Loucy (cell line): ENCODE measurements at regions not wholly inside any gene's neighbourhood (a gene's known extent, or its start where the extent isn't known, plus 50 kb on each side); places are given as distances from the start of the nearest gene placed in this dataset.

Source experiments
- EZH2phosphoT487 ChIP-seq: fragments of 200-600 bp; IDR thresholded peaks from 2 replicates; pipeline ENCODE4 v1.6.1; 2018; ENCODE audit warnings: antibody characterized with exemption, mild to moderate bottlenecking, moderate library complexity, borderline replicate concordance
- TF ChIP-seq, protein P1 (sequence below): fragments of 200-600 bp; sonication (generic); conservative IDR thresholded peaks from 2 replicates; pipeline ENCODE4 v1.5.1; 2014; ENCODE audit warnings: mild to moderate bottlenecking, antibody characterized with exemption, low read length

DNA sequence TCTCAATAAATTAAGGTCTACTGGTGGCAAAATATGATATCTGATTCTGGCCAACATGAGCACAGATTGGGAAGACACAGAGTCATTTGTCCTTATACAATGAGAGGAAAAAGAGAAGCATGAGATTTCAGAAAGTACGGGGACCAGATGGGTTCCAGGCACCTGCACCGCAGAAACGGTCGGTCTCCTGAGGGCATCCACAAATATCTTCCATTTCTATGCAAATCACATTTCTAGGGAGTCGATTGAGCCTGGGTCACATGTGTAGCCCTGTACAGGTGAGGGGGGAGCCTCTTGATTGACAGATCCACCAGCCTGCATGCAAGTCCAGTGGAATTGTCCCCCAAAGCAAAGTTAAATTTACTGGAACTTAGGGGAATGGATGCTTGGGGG is 415.6 kb downstream of the NPHP4 start:
- TF ChIP-seq, protein P1, sequence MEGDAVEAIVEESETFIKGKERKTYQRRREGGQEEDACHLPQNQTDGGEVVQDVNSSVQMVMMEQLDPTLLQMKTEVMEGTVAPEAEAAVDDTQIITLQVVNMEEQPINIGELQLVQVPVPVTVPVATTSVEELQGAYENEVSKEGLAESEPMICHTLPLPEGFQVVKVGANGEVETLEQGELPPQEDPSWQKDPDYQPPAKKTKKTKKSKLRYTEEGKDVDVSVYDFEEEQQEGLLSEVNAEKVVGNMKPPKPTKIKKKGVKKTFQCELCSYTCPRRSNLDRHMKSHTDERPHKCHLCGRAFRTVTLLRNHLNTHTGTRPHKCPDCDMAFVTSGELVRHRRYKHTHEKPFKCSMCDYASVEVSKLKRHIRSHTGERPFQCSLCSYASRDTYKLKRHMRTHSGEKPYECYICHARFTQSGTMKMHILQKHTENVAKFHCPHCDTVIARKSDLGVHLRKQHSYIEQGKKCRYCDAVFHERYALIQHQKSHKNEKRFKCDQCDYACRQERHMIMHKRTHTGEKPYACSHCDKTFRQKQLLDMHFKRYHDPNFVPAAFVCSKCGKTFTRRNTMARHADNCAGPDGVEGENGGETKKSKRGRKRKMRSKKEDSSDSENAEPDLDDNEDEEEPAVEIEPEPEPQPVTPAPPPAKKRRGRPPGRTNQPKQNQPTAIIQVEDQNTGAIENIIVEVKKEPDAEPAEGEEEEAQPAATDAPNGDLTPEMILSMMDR, result no peak
- no peak for TF ChIP-seq EZH2phosphoT487
